ENCODE measurements at regions not wholly inside any gene's neighbourhood (a gene's known extent, or its start where the extent isn't known, plus 50 kb on each side); places are given as distances from the start of the nearest gene placed in this dataset.
"Not testable (repeated sequence)": the region's sequence is repeated elsewhere in the genome, so short reads cannot be mapped to it uniquely, and the experiment has no call there.

- no peak for DNase-seq (ENCODE audit: low spot score)
Observed at GRCh38 chr11:29244355-29244754, 772.5 kb downstream of the KCNA4 start.

- no peak for DNase-seq (ENCODE audit: low spot score)
Observed at GRCh38 chr11:29243616-29244015, 773.2 kb downstream of the KCNA4 start.

GRCh38 chr11:29231991-29232390 lies 784.8 kb downstream of the KCNA4 start:
- DNase-seq (ENCODE audit: low spot score): no peak

GRCh38 chr11:29231586-29231985 lies 785.2 kb downstream of the KCNA4 start:
- no peak for DNase-seq (ENCODE audit: low spot score)

GRCh38 chr11:29227811-29228210 lies 789.0 kb downstream of the KCNA4 start:
- no peak for DNase-seq (ENCODE audit: low spot score)

GRCh38 chr11:29224739-29225384 lies 792.0 kb downstream of the KCNA4 start:
- DNase-seq (ENCODE audit: low spot score): peak; percentile 9

GRCh38 chr11:29219531-29219930 lies 797.3 kb downstream of the KCNA4 start:
- not testable (repeated sequence) for DNase-seq (ENCODE audit: low spot score)

- DNase-seq (ENCODE audit: low spot score): peak; percentile 2
Observed at GRCh38 chr11:29217901-29218300, 798.9 kb downstream of the KCNA4 start.

- no peak for DNase-seq (ENCODE audit: low spot score)
Observed at GRCh38 chr11:29214833-29215232, 802.0 kb downstream of the KCNA4 start.

- no peak for DNase-seq (ENCODE audit: low spot score)
Observed at GRCh38 chr11:29211202-29211601, 805.6 kb downstream of the KCNA4 start.

- DNase-seq (ENCODE audit: low spot score): no peak
Observed at GRCh38 chr11:29210426-29210825, 806.4 kb downstream of the KCNA4 start.

- no peak for DNase-seq (ENCODE audit: low spot score)
Observed at GRCh38 chr11:29208117-29208516, 808.7 kb downstream of the KCNA4 start.

- peak; percentile 3 for DNase-seq (ENCODE audit: low spot score)
Observed at GRCh38 chr11:29200791-29201562, 815.9 kb downstream of the KCNA4 start.

- DNase-seq (ENCODE audit: low spot score): no peak
Observed at GRCh38 chr11:29190313-29190712, 826.5 kb downstream of the KCNA4 start.

- DNase-seq (ENCODE audit: low spot score): no peak
Observed at GRCh38 chr11:29187215-29187614, 829.6 kb downstream of the KCNA4 start.

GRCh38 chr11:29184939-29185890 lies 831.6 kb downstream of the KCNA4 start:
- peak; percentile 90 for DNase-seq (ENCODE audit: low spot score)

- no peak for DNase-seq (ENCODE audit: low spot score)
Observed at GRCh38 chr11:29183301-29183700, 833.5 kb downstream of the KCNA4 start.

GRCh38 chr11:29173660-29174062 lies 843.2 kb downstream of the KCNA4 start:
- peak; percentile 74 for DNase-seq (ENCODE audit: low spot score)

GRCh38 chr11:29171360-29171950 lies 845.4 kb downstream of the KCNA4 start:
- DNase-seq (ENCODE audit: low spot score): peak; percentile 18

- DNase-seq (ENCODE audit: low spot score): no peak
Observed at GRCh38 chr11:29166306-29166705, 850.5 kb downstream of the KCNA4 start.

GRCh38 chr11:29163231-29163630 lies 853.6 kb downstream of the KCNA4 start:
- no peak for DNase-seq (ENCODE audit: low spot score)

- no peak for DNase-seq (ENCODE audit: low spot score)
Observed at GRCh38 chr11:29162491-29162890, 854.3 kb downstream of the KCNA4 start.

Data from kidney tubule cell (primary cell).